T-cell (primary cell): ENCODE measurements at regions not wholly inside any gene's neighbourhood (a gene's known extent, or its start where the extent isn't known, plus 50 kb on each side); places are given as distances from the start of the nearest gene placed in this dataset.

Experiments used
- ATAC-seq, 4 experiments: fragments of 200-7000 bp in 3 of 4; fragments of 150-1000 bp in 1 of 4; cut with Tn5 transposase; replicated peaks in 1 of 4; 1 replicate in 3 of 4; 2 replicates in 1 of 4; pipeline ENCODE4 v1.10.0; 2021; ENCODE audit warnings: moderate library complexity in 3 of 4, mild to moderate bottlenecking in 2 of 4, moderate number of reproducible peaks in 1 of 4
- CTCF ChIA-PET, 2 donors: fragments of 300-600 bp; sonication (Branson Sonifier 250); formaldehyde crosslinking; loops; one replicate each; lab custom pipeline; 2022; ENCODE audit warnings: antibody characterized with exemption in 2 of 2; lab: Charles Lee
- POLR2A ChIA-PET, 2 donors: fragments of 300-600 bp; sonication (Branson Sonifier 250); formaldehyde crosslinking; loops; one replicate each; lab custom pipeline; 2022; ENCODE audit warnings: antibody characterized with exemption in 2 of 2; lab: Charles Lee
- DNase-seq, 35 experiments: peaks; one replicate each; pipeline versions ENCODE4 v3.0.0 to v3.0.0-alpha.2; 2013 to 2023
- H3K27ac ChIP-seq: one replicate; pipeline ENCODE4 v1.5.1; 2013; ENCODE audit warnings: low read length
- H3K27me3 ChIP-seq, 2 experiments: replicated peaks in 1 of 2; 1 replicate in 1 of 2; 2 replicates in 1 of 2; pipeline versions ENCODE4 v1.6.1 to v1.7.0; 2013; ENCODE audit warnings: low read length in 1 of 2, mixed read lengths in 1 of 2; ENCODE audit not compliant: control insufficient read depth in 2 of 2, insufficient read depth in 2 of 2; ENCODE audit errors: extremely low read depth in 1 of 2
- H3K36me3 ChIP-seq, 2 donors: 1 replicate in 1 of 2; 2 replicates in 1 of 2; pipeline versions ENCODE4 v1.6.1 to v1.7.0; 2013; ENCODE audit warnings: low read length in 1 of 2; ENCODE audit not compliant: control insufficient read depth in 2 of 2, insufficient read depth in 1 of 2; ENCODE audit errors: extremely low read depth in 1 of 2
- H3K4me1 ChIP-seq, 2 experiments: 1 replicate in 1 of 2; 2 replicates in 1 of 2; pipeline versions ENCODE4 v1.6.1 to v1.7.0; 2013; ENCODE audit warnings: low read length in 2 of 2, mixed read lengths in 1 of 2; ENCODE audit not compliant: insufficient read depth in 2 of 2, control insufficient read depth in 1 of 2; ENCODE audit errors: extremely low read depth in 1 of 2
- H3K4me3 ChIP-seq, 2 donors: 1 replicate in 1 of 2; 2 replicates in 1 of 2; pipeline versions ENCODE4 v1.5.1 to v1.7.0; 2013; ENCODE audit warnings: mild to moderate bottlenecking in 2 of 2, low read length in 1 of 2, moderate library complexity in 1 of 2; ENCODE audit not compliant: control insufficient read depth in 1 of 2; ENCODE audit errors: extremely low read depth in 1 of 2
- H3K9me3 ChIP-seq: 2 replicates; pipeline ENCODE4 v1.7.0; 2013
- H3K27ac Mint-ChIP-seq, 2 donors: one replicate each; pipeline ENCODE4 v1.8.0; 2020 to 2021; ENCODE audit warnings: mild to moderate bottlenecking in 2 of 2, mixed read lengths in 2 of 2
- H3K27me3 Mint-ChIP-seq, 2 donors: one replicate each; pipeline ENCODE4 v1.8.0; 2021 to 2022; ENCODE audit warnings: mixed read lengths in 2 of 2
- H3K36me3 Mint-ChIP-seq: one replicate; pipeline ENCODE4 v1.8.0; 2021; ENCODE audit warnings: mixed read lengths
- H3K4me1 Mint-ChIP-seq, 3 donors: one replicate each; pipeline ENCODE4 v1.8.0; 2020 to 2022; ENCODE audit warnings: mixed read lengths in 3 of 3, mild to moderate bottlenecking in 1 of 3
- H3K4me3 Mint-ChIP-seq, 3 donors: one replicate each; pipeline ENCODE4 v1.8.0; 2020 to 2022; ENCODE audit warnings: mild to moderate bottlenecking in 3 of 3, mixed read lengths in 3 of 3, moderate library complexity in 3 of 3
- H3K9me3 Mint-ChIP-seq, 3 donors: one replicate each; pipeline ENCODE4 v1.8.0; 2020 to 2022; ENCODE audit warnings: mixed read lengths in 3 of 3
- WGBS: methylation state at CpG from one replicate; pipeline ENCODE4 v1.1.5; 2013; ENCODE audit warnings: missing lambda C conversion rate; ENCODE audit not compliant: insufficient coverage; 5-methylcytosine and 5-hydroxymethylcytosine counted together

DNA sequence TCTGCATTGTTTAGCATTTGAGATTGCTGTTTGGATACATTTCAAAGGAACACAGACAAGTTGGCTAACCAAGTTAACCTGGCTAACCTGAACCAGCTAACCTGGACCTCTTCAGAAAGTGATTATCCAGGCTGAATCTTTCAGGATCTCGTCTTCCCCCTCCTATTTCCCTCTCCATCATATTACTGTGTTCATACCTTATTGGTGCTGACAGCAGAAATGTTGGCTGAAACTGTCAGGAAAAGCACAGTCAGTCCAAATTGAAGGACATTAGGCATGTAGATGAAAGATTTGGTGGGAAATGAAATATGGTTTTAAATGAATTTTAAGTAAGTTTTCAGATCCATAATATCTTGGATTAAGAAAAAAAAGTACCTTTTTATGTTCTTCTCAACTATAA, 92.5 kb upstream of the NEUROD1 start:
- H3K27ac Mint-ChIP-seq, result no peak overlapping the region
- no peak for ATAC-seq
- H3K4me3 Mint-ChIP-seq, result no peak overlapping the region

DNA sequence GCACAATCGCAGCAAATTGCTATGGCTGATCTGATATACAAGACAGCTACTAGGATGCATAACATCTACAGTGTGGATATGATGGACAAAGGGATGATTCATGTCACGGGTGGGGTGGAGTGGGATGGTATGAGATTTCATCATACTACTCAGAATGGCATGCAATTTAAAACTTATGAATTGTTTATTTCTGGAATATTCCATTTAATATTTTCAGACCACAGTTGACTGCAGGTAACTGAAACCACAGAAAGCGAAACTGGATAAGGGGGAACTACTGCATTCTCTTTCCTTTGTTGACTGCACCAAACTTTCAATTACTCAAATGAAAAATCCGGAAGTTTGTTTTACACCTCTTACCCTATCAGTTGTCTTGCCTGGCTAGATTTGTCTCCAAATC, 94.4 kb upstream of the NEUROD1 start:
- CTCF ChIA-PET, result no interaction called here
- Mint-ChIP-seq H3K36me3 (no peaks in the 10 kb centered on the region), H3K4me1 (peaks cover 0 to 6% (median 0%) of the 10 kb centered on the region in 3 donors), H3K9me3 (no peaks in the 10 kb centered on the region), H3K4me3 (no peak overlapping the region), H3K27me3 (peaks cover 0 to 4% of the 10 kb centered on the region in 2 donors), H3K27ac (no peak overlapping the region)
- ATAC-seq, result no peak
- Histone ChIP-seq H3K27me3 (no peaks in the 10 kb centered on the region), H3K4me3 (no peak overlapping the region), H3K9me3 (no peaks in the 10 kb centered on the region), H3K4me1 (no peaks in the 10 kb centered on the region), H3K36me3 (no peaks in the 10 kb centered on the region), H3K27ac (no peak overlapping the region)
- no peak for DNase-seq
- WGBS, result 76% methylated on average over 2 of the region's 4 CpGs
- POLR2A ChIA-PET, result no interaction called here

More for the DNA sequence above, 92.5 kb upstream of the NEUROD1 start:
- POLR2A ChIA-PET, result no interaction called here
- no CpG with 5 or more reads among the region's 1 CpG for WGBS
- H3K36me3 Mint-ChIP-seq, result no peaks in the 10 kb centered on the region
- H3K9me3 Mint-ChIP-seq, result no peaks in the 10 kb centered on the region
- no peak overlapping the region for H3K27ac ChIP-seq
- H3K9me3 ChIP-seq, result no peaks in the 10 kb centered on the region
- no peaks in the 10 kb centered on the region for H3K27me3 ChIP-seq
- no peak for DNase-seq
- H3K4me1 ChIP-seq, result no peaks in the 10 kb centered on the region
- H3K27me3 Mint-ChIP-seq, result peaks cover 0 to 9% of the 10 kb centered on the region in 2 donors
- H3K4me1 Mint-ChIP-seq, result peaks cover 0 to 6% (median 0%) of the 10 kb centered on the region in 3 donors
- no peak overlapping the region for H3K4me3 ChIP-seq
- CTCF ChIA-PET, result interaction anchor here (0.5 to 0.6 kb wide), 2 partner anchors 223 to 356 kb away, joined by 3 to 4 read pairs; no protein-coding TSS in a partner anchor
- no peaks in the 10 kb centered on the region for H3K36me3 ChIP-seq

DNA sequence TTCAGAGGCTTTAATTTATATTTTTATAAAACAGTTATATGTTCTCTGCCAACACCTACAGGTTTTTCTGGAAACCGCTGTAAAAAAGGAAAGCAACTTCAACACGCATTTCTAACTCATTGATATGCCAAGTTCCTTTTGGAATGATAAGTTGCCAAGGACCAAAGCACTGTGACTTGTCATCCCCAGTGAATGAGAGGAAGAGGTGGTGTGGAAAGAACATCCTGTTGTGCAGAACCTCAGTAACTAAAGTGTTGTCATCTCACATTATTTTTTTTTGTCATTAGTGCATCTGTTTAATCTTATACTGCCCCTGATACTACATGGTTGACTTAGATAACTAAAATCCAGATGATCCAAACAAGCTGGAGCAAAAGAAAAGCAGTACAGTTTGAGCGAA, 96.0 kb upstream of the NEUROD1 start:
- Mint-ChIP-seq H3K4me3 (no peak overlapping the region), H3K36me3 (no peaks in the 10 kb centered on the region), H3K27ac (no peak overlapping the region), H3K4me1 (peaks cover 0 to 6% (median 0%) of the 10 kb centered on the region in 3 donors), H3K9me3 (no peaks in the 10 kb centered on the region), H3K27me3 (peaks cover 0 to 4% of the 10 kb centered on the region in 2 donors)
- DNase-seq, result no peak
- Histone ChIP-seq H3K27ac (no peak overlapping the region), H3K36me3 (no peaks in the 10 kb centered on the region), H3K9me3 (no peaks in the 10 kb centered on the region), H3K4me1 (no peaks in the 10 kb centered on the region), H3K4me3 (no peak overlapping the region), H3K27me3 (no peaks in the 10 kb centered on the region)
- ChIA-PET POLR2A (no interaction called here), CTCF (no interaction called here)
- 89% methylated on average over 1 of the region's 3 CpGs for WGBS
- ATAC-seq, result no peak

DNA sequence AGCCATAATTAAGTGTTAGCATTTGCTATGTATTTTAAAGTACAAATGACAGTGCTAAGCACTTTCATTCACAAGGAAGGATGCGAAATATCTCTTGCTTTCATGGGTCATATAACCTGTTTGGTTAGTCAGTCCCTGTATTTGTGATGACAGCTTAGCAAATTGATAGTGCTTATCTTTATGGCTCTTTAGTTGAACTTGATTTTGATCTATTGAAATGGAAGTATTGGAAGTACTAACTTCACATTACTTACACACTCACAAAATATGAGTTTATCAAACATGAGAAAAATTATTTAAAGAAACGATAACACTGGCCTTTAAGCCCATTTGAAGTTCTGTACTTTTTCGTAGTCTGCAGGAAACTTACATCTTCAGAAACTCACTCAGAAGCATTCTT, 97.4 kb upstream of the NEUROD1 start:
- ATAC-seq (no peak), DNase-seq (no peak)
- Histone ChIP-seq H3K27ac (no peak overlapping the region), H3K9me3 (no peaks in the 10 kb centered on the region), H3K4me1 (no peaks in the 10 kb centered on the region), H3K36me3 (no peaks in the 10 kb centered on the region), H3K27me3 (no peaks in the 10 kb centered on the region), H3K4me3 (no peak overlapping the region)
- Mint-ChIP-seq H3K9me3 (no peaks in the 10 kb centered on the region), H3K36me3 (no peaks in the 10 kb centered on the region), H3K27me3 (peaks cover 0 to 2% of the 10 kb centered on the region in 2 donors), H3K27ac (no peak overlapping the region), H3K4me3 (no peak overlapping the region), H3K4me1 (peaks cover 0 to 6% (median 0%) of the 10 kb centered on the region in 3 donors)
- POLR2A ChIA-PET, result no interaction called here
- CTCF ChIA-PET, result interaction anchor here in 1 of 2 donors (1.3 kb wide), 1 partner anchor 133 kb away, joined by 3 read pairs; no protein-coding TSS in a partner anchor
- WGBS, result no CpG with 5 or more reads among the region's 3 CpGs

DNA sequence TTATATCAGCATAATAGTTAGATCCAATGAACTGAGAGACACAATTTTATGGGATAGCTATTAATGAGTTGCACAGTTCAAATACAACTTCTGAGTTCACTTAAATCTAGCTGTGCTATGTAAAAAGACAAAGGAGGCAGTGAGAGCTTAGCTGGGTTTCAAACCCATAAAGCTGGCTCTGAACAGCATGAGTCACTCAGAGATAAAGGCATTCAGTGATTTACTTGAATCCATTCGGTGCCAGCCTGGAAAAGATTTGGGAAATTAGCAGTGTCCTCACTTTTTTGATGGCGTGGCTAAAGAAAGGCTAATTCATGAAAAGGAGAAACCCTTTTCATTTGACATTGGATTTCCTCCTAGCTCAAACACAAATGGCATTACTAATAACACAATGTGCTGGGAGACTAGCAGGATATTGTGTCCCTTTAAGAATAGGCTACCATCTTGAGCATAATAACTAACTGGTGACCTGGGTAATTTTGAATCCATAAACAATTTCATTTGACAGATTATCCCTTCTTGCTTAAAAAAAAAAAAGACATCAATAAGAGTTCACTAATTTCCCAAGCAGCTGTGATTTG, 98.4 kb upstream of the NEUROD1 start:
- ATAC-seq (no peak), DNase-seq (no peak)
- no peak overlapping the region for H3K27ac Mint-ChIP-seq
- ChIA-PET CTCF (interaction anchor here (0.6 to 1.3 kb wide), 3 partner anchors 11 to 132 kb away, joined by 3 to 6 read pairs (median 3); no protein-coding TSS in a partner anchor), POLR2A (no interaction called here)
- Histone ChIP-seq H3K4me3 (no peak overlapping the region), H3K27me3 (no peaks in the 10 kb centered on the region), H3K36me3 (no peaks in the 10 kb centered on the region), H3K9me3 (no peaks in the 10 kb centered on the region), H3K4me1 (no peaks in the 10 kb centered on the region), H3K27ac (no peak overlapping the region)
- no peak overlapping the region for H3K4me3 Mint-ChIP-seq
- no peaks in the 10 kb centered on the region for H3K4me1 Mint-ChIP-seq
- H3K27me3 Mint-ChIP-seq, result peaks cover 0 to 2% of the 10 kb centered on the region in 2 donors
- WGBS, result no CpG with 5 or more reads among the region's 2 CpGs
- no peaks in the 10 kb centered on the region for H3K9me3 Mint-ChIP-seq
- no peaks in the 10 kb centered on the region for H3K36me3 Mint-ChIP-seq

DNA sequence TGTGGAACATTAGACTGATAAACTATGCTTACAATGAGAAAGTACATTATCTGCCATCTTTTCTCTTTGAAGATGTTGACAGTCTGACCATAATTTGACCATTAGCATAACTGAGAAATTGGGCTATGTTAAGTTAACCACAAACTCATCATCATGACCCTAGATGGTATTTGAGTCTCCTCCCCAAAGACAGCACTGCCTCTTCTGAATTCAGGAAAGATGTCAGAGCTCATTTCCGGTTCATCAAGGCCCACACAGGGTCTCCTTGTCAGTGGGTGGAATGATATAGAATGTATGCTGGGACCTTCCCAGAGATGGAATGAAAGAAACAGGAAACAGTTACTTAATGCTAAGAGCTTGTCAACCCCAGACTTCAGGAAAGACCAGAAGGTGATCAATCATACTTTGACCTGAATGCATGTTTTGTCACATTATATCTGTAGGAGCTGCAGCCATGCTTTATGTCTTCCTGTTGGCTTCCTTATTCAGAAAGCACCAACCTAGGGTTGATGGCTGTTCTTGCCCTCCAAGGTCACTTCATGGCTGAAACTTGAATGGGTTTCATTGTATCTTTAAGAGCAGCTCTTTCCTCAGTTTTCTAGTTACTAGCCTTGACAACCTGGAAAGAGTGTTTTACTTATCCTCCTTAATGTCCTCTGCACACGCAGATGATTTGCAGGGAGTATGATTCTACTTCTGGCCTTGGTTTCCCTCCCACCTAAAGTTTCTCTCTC, 99.1 kb upstream of the NEUROD1 start:
- no CpG with 5 or more reads among the region's 2 CpGs for WGBS
- DNase-seq (no peak), ATAC-seq (no peak)
- Histone ChIP-seq H3K4me1 (no peaks in the 10 kb centered on the region), H3K36me3 (no peaks in the 10 kb centered on the region), H3K4me3 (no peak overlapping the region), H3K27me3 (no peaks in the 10 kb centered on the region), H3K9me3 (no peaks in the 10 kb centered on the region), H3K27ac (no peak overlapping the region)
- POLR2A ChIA-PET, result interaction anchor here in 1 of 2 donors (0.7 kb wide), 1 partner anchor 351 kb away, joined by 3 read pairs; no protein-coding TSS in a partner anchor
- Mint-ChIP-seq H3K27ac (no peak overlapping the region), H3K4me3 (no peak overlapping the region), H3K36me3 (no peaks in the 10 kb centered on the region), H3K27me3 (peaks cover 0 to 2% of the 10 kb centered on the region in 2 donors), H3K4me1 (no peaks in the 10 kb centered on the region), H3K9me3 (no peaks in the 10 kb centered on the region)
- CTCF ChIA-PET, result interaction anchor here in 1 of 2 donors (0.7 kb wide), 1 partner anchor 122 kb away, joined by 6 read pairs; no protein-coding TSS in a partner anchor
